ENCODE measurements at regions not wholly inside any gene's neighbourhood (a gene's known extent, or its start where the extent isn't known, plus 50 kb on each side); places are given as distances from the start of the nearest gene placed in this dataset.

DNA sequence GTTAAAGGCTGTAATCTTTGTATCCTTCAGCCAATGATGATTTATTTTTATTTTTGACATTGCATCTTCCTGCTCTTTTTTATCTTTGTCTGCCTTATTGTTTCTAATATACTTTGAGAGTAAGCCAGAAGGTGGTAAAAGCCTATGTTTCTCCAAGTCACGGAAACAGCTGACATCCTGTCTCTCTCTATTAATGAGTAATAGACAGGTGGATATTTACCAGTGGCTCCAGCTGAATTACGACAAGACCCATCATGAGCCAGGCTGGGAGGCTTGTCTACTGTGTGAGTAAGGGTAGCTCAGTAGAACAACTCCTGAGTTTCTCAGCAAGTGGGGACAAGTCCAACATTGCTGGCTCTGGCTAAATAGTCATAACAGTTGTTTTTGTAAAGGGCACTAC, 166.6 kb downstream of the NDFIP2 start:
- no peak for ATAC-seq

More for the DNA sequence above, 166.6 kb downstream of the NDFIP2 start:
- RAD21 ChIA-PET (ENCODE audit: low non-redundant PET in 1 of 2, low total read pairs in 2 of 2, uncharacterized antibody in 2 of 2, unreplicated experiment in 2 of 2): no interaction called here
- Histone ChIP-seq H3K36me3 (ENCODE audit: control insufficient read depth in 1 of 2, insufficient read depth in 2 of 2, low read length in 2 of 2) (no peaks in the 10 kb centered on the region), H3K4me2 (ENCODE audit: low read length) (no peak overlapping the region), H3K79me2 (ENCODE audit: insufficient read depth, low read length) (no peaks in the 10 kb centered on the region), H3K9me2 (ENCODE audit: insufficient read depth) (no peaks in the 10 kb centered on the region), H3K27ac (ENCODE audit: low read depth, low read length) (no peak overlapping the region), H3K4me3 (replicated peaks in 1 of 2; ENCODE audit: low read depth in 1 of 2, low read length in 2 of 2) (no peak overlapping the region), H4K20me1 (ENCODE audit: insufficient read depth) (no peaks in the 10 kb centered on the region), H3K9me3 (ENCODE audit: control insufficient read depth in 1 of 2, insufficient read depth in 1 of 2, low read depth in 1 of 2, low read length in 2 of 2) (no peaks in the 10 kb centered on the region), H3K27me3 (ENCODE audit: insufficient read depth, low read length) (no peaks in the 10 kb centered on the region), H3K4me1 (ENCODE audit: control insufficient read depth in 1 of 2, insufficient read depth in 2 of 2, low read length in 2 of 2) (no peaks in the 10 kb centered on the region), H2AFZ (ENCODE audit: low read depth, low read length, poor library complexity, severe bottlenecking) (no peak overlapping the region), H3K9ac (ENCODE audit: low read length) (no peak overlapping the region)
- POLR2A ChIA-PET: no interaction called here
- TF ChIP-seq CBX3 (IDR thresholded peaks at IDR 0.05; ENCODE audit: low read depth): no peak
- TF ChIP-seq EZH2phosphoT487 (IDR thresholded peaks at IDR 0.05; ENCODE audit: borderline replicate concordance): no peak
- no peak for TF ChIP-seq REST (IDR thresholded peaks at IDR 0.05; ENCODE audit: low read depth)
- no peak for TF ChIP-seq POLR2A (IDR thresholded peaks at IDR 0.05; ENCODE audit: borderline replicate concordance, extremely low read depth, insufficient read depth, insufficient read length)
- TF ChIP-seq ELF1 (IDR thresholded peaks at IDR 0.05; ENCODE audit: borderline replicate concordance, low read depth): no peak
- TF ChIP-seq, protein P1, sequence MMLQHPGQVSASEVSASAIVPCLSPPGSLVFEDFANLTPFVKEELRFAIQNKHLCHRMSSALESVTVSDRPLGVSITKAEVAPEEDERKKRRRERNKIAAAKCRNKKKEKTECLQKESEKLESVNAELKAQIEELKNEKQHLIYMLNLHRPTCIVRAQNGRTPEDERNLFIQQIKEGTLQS (IDR thresholded peaks at IDR 0.05): no peak
- CTCF ChIA-PET: no interaction called here
- intact Hi-C loops (cut with micrococcal nuclease): no loop called here
- DNase-seq (ENCODE audit: low read depth, low spot score): no peak
- no TSS peak for BruUV-seq (replicated peaks)
